HCT116 (cell line): ENCODE measurements at regions not wholly inside any gene's neighbourhood (a gene's known extent, or its start where the extent isn't known, plus 50 kb on each side); places are given as distances from the start of the nearest gene placed in this dataset.

Source experiments
- ATAC-seq: fragments of 200-7000 bp; cut with Tn5 transposase; 2 replicates; pipeline ENCODE4 v1.9.1; 2020; ENCODE audit warnings: mild to moderate bottlenecking, moderate library complexity
- BruUV-seq: library from RNA; stranded (reverse); fragments of 400-500 nt; replicated peaks from 2 replicates; lab custom pipeline; 2021; lab: Mats Ljungman, UMichigan
- CTCF ChIA-PET: fragments of 300-600 bp; sonication (Branson Sonifier 250); formaldehyde crosslinking; loops from one replicate; lab custom pipeline; 2021; ENCODE audit warnings: antibody characterized with exemption; lab: Charles Lee
- POLR2A ChIA-PET: fragments of 300-600, 350-600 bp; sonication (Branson Sonifier 250); formaldehyde crosslinking; loops from one replicate; lab custom pipeline; 2021; ENCODE audit warnings: antibody characterized with exemption; lab: Charles Lee
- RAD21 ChIA-PET, 2 experiments: fragments of 300-600 bp; sonication (Branson Sonifier 250); formaldehyde crosslinking; loops; one replicate each; lab custom pipeline; 2023; ENCODE audit warnings: low total read pairs in 2 of 2; ENCODE audit not compliant: uncharacterized antibody in 2 of 2, unreplicated experiment in 2 of 2, low non-redundant PET in 1 of 2; lab: Charles Lee
- DNase-seq: peaks from one replicate; pipeline ENCODE4 v3.0.0-alpha.2; 2010; ENCODE audit warnings: low read depth, low spot score
- H2AFZ ChIP-seq: fragments of 200-600 bp; shearing (Covaris generic), sonication (generic); 2 replicates; pipeline ENCODE4 v1.6.1; 2017; ENCODE audit warnings: low read depth, mixed run types, mixed read lengths, antibody characterized with exemption, low read length; ENCODE audit not compliant: poor library complexity, severe bottlenecking
- H3K27ac ChIP-seq: 2 replicates; pipeline ENCODE4 v1.5.1; 2012; ENCODE audit warnings: low read depth, low read length
- H3K27me3 ChIP-seq: fragments of 200-600 bp; sonication (generic); 2 replicates; pipeline ENCODE4 v1.6.1; 2016; ENCODE audit warnings: mixed run types, low read length, mixed read lengths; ENCODE audit not compliant: insufficient read depth
- H3K36me3 ChIP-seq, 2 experiments: fragments of 200-500 bp in 1 of 2; fragments of 200-600 bp in 1 of 2; sonication (Bioruptor generic) in 1 of 2; sonication (generic) in 1 of 2; 2 replicates each; pipeline versions ENCODE4 v1.5.1 to v1.6.1; 2014 to 2016; ENCODE audit warnings: low read length in 2 of 2, inconsistent platforms in 1 of 2, mixed read lengths in 1 of 2, mixed run types in 1 of 2; ENCODE audit not compliant: insufficient read depth in 2 of 2, control insufficient read depth in 1 of 2
- H3K4me1 ChIP-seq, 2 experiments: fragments of 200-600 bp in 1 of 2; sonication (generic) in 1 of 2; 2 replicates each; pipeline versions ENCODE4 v1.5.1 to v1.6.1; 2012 to 2017; ENCODE audit warnings: low read length in 2 of 2, inconsistent platforms in 1 of 2, mild to moderate bottlenecking in 1 of 2, mixed read lengths in 1 of 2, mixed run types in 1 of 2, moderate library complexity in 1 of 2; ENCODE audit not compliant: insufficient read depth in 2 of 2, control insufficient read depth in 1 of 2
- H3K4me2 ChIP-seq: fragments of 200-600 bp; sonication (generic); 2 replicates; pipeline ENCODE4 v1.6.1; 2017; ENCODE audit warnings: mixed run types, low read length, mixed read lengths
- H3K4me3 ChIP-seq, 2 experiments: fragments of 200-600 bp in 1 of 2; sonication (generic) in 1 of 2; replicated peaks in 1 of 2; 2 replicates each; pipeline ENCODE4 v1.5.1; 2011 to 2016; ENCODE audit warnings: low read length in 2 of 2, control low read depth in 1 of 2, low read depth in 1 of 2, mild to moderate bottlenecking in 1 of 2, mixed read lengths in 1 of 2, mixed run types in 1 of 2
- H3K79me2 ChIP-seq: fragments of 200-600 bp; sonication (generic); 2 replicates; pipeline ENCODE4 v1.6.1; 2017; ENCODE audit warnings: mild to moderate bottlenecking, mixed run types, low read length, moderate library complexity, mixed read lengths; ENCODE audit not compliant: insufficient read depth
- H3K9ac ChIP-seq: fragments of 200-600 bp; sonication (generic); 2 replicates; pipeline ENCODE4 v1.6.1; 2016; ENCODE audit warnings: low read length, mixed read lengths
- H3K9me2 ChIP-seq: fragments of 200-600 bp; sonication (generic), shearing (Covaris generic); 2 replicates; pipeline ENCODE4 v1.6.1; 2017; ENCODE audit warnings: mixed run types, mild to moderate bottlenecking, moderate library complexity; ENCODE audit not compliant: insufficient read depth
- H3K9me3 ChIP-seq, 2 experiments: fragments of 200-500 bp in 1 of 2; fragments of 200-600 bp in 1 of 2; sonication (Bioruptor generic) in 1 of 2; sonication (generic) in 1 of 2; 2 replicates each; pipeline ENCODE4 v1.6.1; 2014 to 2017; ENCODE audit warnings: low read length in 2 of 2, mixed read lengths in 2 of 2, inconsistent platforms in 1 of 2, low read depth in 1 of 2, mild to moderate bottlenecking in 1 of 2, mixed run types in 1 of 2, moderate library complexity in 1 of 2; ENCODE audit not compliant: control insufficient read depth in 1 of 2, insufficient read depth in 1 of 2
- H4K20me1 ChIP-seq: fragments of 200-600 bp; sonication (generic), shearing (Covaris generic); 2 replicates; pipeline ENCODE4 v1.6.1; 2017; ENCODE audit warnings: mixed run types, mild to moderate bottlenecking, moderate library complexity; ENCODE audit not compliant: insufficient read depth
- CBX3 ChIP-seq: IDR thresholded peaks from 2 replicates; pipeline ENCODE4 v1.6.1; 2012; ENCODE audit warnings: low read depth
- EGR1 ChIP-seq: IDR thresholded peaks from 2 replicates; pipeline ENCODE4 v1.6.1; 2012; ENCODE audit warnings: low read depth
- ELF1 ChIP-seq: IDR thresholded peaks from 2 replicates; pipeline ENCODE4 v1.6.1; 2012; ENCODE audit warnings: low read depth, borderline replicate concordance
- EZH2 ChIP-seq: fragments of 200-600 bp; sonication (generic); IDR thresholded peaks from 2 replicates; pipeline ENCODE4 v1.6.1; 2017; ENCODE audit warnings: antibody characterized with exemption, mixed run types
- EZH2phosphoT487 ChIP-seq: fragments of 200-600 bp; IDR thresholded peaks from 2 replicates; pipeline ENCODE4 v1.6.1; 2018; ENCODE audit warnings: antibody characterized with exemption, borderline replicate concordance
- FOSL1 ChIP-seq: IDR thresholded peaks from 2 replicates; pipeline ENCODE4 v1.6.1; 2012; ENCODE audit warnings: low read depth
- JUND ChIP-seq: IDR thresholded peaks from 2 replicates; pipeline ENCODE4 v1.6.1; 2012
- POLR2AphosphoS5 ChIP-seq: IDR thresholded peaks from 2 replicates; pipeline ENCODE4 v1.6.1; 2011; ENCODE audit warnings: mild to moderate bottlenecking, low read depth, low read length, moderate library complexity
- RAD21 ChIP-seq: IDR thresholded peaks from 2 replicates; pipeline ENCODE4 v1.6.1; 2012; ENCODE audit warnings: low read depth, mild to moderate bottlenecking
- SIN3A ChIP-seq: IDR thresholded peaks from 2 replicates; pipeline ENCODE4 v1.6.1; 2012; ENCODE audit warnings: low read depth
- SRF ChIP-seq: IDR thresholded peaks from 2 replicates; pipeline ENCODE4 v1.6.1; 2012; ENCODE audit warnings: low read depth
- TCF7L2 ChIP-seq: IDR thresholded peaks from 2 replicates; pipeline ENCODE4 v1.7.0; 2011; ENCODE audit warnings: borderline replicate concordance, inconsistent platforms; ENCODE audit not compliant: insufficient read depth, insufficient read length; ENCODE audit errors: extremely low read depth
- ZFX ChIP-seq: fragments of 450-650 bp; IDR thresholded peaks from 2 replicates; pipeline ENCODE4 v1.6.1; 2017
- ZNF274 ChIP-seq: fragments of 200-500 bp; sonication (Bioruptor generic); IDR thresholded peaks from 2 replicates; pipeline ENCODE4 v1.6.1; 2014; ENCODE audit warnings: mild to moderate bottlenecking, low read depth, low read length, inconsistent platforms
- intact Hi-C: fragments of 100-400 bp; cut with micrococcal nuclease; formaldehyde crosslinking; loops from 2 replicates; pipeline ENCODE4 v1.10.0; 2022
- TF ChIP-seq, protein P1 (sequence below): IDR thresholded peaks from 2 replicates; pipeline ENCODE4 v1.6.1; 2012
- TF ChIP-seq, protein P2 (sequence below): IDR thresholded peaks from 2 replicates; pipeline ENCODE4 v1.6.1; 2011; ENCODE audit warnings: mild to moderate bottlenecking, low read length, moderate library complexity; ENCODE audit not compliant: insufficient replicate concordance; ENCODE audit errors: extremely low read depth

DNA sequence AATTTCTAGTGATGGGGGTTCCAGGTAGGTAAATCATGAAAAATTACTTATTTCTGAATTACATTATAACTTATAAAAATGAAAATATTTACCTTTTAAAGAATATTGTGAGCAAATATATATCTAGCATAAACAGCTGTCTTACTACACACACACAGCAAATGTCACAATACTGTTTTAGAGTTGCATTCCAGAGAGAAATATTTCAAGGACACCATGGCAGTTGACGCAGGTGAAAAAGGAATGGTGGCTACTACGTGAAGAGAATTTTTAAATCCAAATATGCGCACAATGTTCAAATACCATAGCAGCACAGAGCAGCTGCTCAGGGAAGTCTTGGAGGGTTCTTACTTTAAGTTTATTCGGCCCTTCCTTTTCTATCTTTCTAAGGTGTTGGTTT lies 356.2 kb downstream of the CGGBP1 start (continued):
- TF ChIP-seq EZH2: no peak
- TF ChIP-seq ZFX: no peak
- no peak for TF ChIP-seq SIN3A
- no peak for TF ChIP-seq JUND
- no peak for TF ChIP-seq EGR1
- TF ChIP-seq, protein P1, sequence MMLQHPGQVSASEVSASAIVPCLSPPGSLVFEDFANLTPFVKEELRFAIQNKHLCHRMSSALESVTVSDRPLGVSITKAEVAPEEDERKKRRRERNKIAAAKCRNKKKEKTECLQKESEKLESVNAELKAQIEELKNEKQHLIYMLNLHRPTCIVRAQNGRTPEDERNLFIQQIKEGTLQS: no peak
- TF ChIP-seq, all 23 proteins: peak for 0

DNA sequence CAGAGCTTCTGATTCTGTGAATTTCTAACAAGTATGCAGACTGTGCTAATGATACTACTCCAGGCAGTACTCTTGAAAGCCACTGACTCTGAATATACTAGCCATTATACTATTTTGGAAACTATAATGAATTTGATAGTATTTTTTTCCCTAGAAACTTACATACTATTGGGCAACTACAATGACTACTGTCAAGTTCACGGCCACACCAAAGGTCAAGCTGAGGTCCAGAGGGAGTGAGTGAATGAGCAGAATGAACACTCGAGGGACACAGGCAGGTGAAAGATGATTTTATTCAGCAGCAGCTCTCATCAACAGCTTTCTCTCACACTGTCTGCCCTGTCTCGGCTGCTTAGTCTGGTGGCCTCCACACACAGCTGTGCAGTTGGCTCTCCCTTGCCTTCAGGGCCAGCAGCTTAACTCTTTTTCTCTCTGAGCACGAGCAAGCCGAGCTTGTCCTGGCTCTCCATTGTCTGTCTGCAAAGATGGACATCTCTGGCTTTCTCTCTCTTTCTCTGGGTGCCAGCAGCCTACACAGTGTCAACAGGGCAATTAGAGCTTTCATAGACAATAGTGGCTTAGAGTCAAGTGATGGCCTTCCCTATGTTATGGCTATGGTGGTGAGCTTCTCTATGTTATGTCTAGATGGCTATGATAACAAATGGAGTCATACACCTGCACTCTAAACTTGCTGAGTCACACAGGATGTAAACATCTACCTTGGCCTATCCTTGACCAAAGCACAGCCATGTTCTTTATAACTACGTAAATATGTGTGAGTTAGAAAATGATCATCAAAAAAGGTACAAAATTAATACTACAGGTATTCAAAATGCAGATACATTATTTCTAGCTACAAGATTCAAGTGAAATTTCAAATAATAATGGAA lies 362.4 kb downstream of the CGGBP1 start:
- DNase-seq (no peak), ATAC-seq (no peak)
- Histone ChIP-seq H4K20me1 (no peaks in the 10 kb centered on the region), H3K9me3 (no peaks in the 10 kb centered on the region), H3K27me3 (no peaks in the 10 kb centered on the region), H3K4me1 (no peaks in the 10 kb centered on the region), H3K27ac (no peak overlapping the region), H2AFZ (no peak overlapping the region), H3K9me2 (no peaks in the 10 kb centered on the region), H3K4me2 (no peak overlapping the region), H3K4me3 (no peak overlapping the region), H3K36me3 (no peaks in the 10 kb centered on the region), H3K9ac (no peak overlapping the region), H3K79me2 (no peaks in the 10 kb centered on the region)
- no peak for TF ChIP-seq SRF
- no peak for TF ChIP-seq ELF1
- no peak for TF ChIP-seq EGR1
- TF ChIP-seq ZNF274: no peak
- no peak for TF ChIP-seq JUND
- no peak for TF ChIP-seq EZH2phosphoT487
- TF ChIP-seq, protein P2, sequence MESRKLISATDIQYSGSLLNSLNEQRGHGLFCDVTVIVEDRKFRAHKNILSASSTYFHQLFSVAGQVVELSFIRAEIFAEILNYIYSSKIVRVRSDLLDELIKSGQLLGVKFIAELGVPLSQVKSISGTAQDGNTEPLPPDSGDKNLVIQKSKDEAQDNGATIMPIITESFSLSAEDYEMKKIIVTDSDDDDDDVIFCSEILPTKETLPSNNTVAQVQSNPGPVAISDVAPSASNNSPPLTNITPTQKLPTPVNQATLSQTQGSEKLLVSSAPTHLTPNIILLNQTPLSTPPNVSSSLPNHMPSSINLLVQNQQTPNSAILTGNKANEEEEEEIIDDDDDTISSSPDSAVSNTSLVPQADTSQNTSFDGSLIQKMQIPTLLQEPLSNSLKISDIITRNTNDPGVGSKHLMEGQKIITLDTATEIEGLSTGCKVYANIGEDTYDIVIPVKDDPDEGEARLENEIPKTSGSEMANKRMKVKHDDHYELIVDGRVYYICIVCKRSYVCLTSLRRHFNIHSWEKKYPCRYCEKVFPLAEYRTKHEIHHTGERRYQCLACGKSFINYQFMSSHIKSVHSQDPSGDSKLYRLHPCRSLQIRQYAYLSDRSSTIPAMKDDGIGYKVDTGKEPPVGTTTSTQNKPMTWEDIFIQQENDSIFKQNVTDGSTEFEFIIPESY: no peak
- TF ChIP-seq TCF7L2: no peak
- TF ChIP-seq EZH2: no peak
- no peak for TF ChIP-seq POLR2AphosphoS5
- no peak for TF ChIP-seq FOSL1
- TF ChIP-seq CBX3: no peak
- no peak for TF ChIP-seq ZFX
- TF ChIP-seq RAD21: no peak
- ChIA-PET POLR2A (no interaction called here), CTCF (no interaction called here), RAD21 (no interaction called here)
- no TSS peak for BruUV-seq
- intact Hi-C loops: no loop called here
